ENCODE measurements at regions not wholly inside any gene's neighbourhood (a gene's known extent, or its start where the extent isn't known, plus 50 kb on each side); places are given as distances from the start of the nearest gene placed in this dataset.
A peak's percentile ranks its signal among the peaks of the same experiment; 100 is the strongest.

DNA sequence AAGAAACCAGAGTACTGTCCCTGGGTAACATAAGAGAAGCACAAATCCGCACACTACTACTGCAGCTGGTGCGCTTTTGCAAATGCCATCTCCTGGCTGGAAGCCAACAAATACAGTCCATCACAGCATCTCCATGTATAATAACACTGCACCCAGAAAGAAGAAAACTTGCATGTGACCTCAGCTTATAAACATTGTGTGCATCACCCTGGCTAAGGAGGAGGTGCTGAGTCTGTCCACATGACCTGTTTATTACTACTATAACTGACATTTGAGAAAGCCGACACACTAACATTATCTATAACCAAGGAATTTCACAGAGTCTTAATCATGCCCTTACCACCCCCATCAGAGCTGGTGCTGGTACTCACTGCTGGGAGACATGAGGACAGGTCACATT, 516.8 kb downstream of the CFAP47 start:
- Histone ChIP-seq H3K36me3 (ENCODE audit: control insufficient read depth in 4 of 4, insufficient read depth in 4 of 4, low read length in 4 of 4) (no peaks in the 10 kb centered on the region), H3K9me3 (ENCODE audit: control insufficient read depth in 4 of 4, insufficient read depth in 3 of 4, low read length in 3 of 4) (peaks cover 0 to 3% (median 0%) of the 10 kb centered on the region in 4 donors), H3K9ac (ENCODE audit: insufficient read depth in 1 of 2, low read length in 2 of 2) (no peak overlapping the region), H3K27ac (ENCODE audit: low read depth in 1 of 2, low read length in 1 of 2) (no peak overlapping the region), H3K27me3 (ENCODE audit: control insufficient read depth in 3 of 3, insufficient read depth in 3 of 3, low read length in 2 of 3) (peaks cover 0 to 2% (median 0%) of the 10 kb centered on the region in 3 donors), H3K4me1 (ENCODE audit: control insufficient read depth in 5 of 5, insufficient read depth in 5 of 5, low read length in 5 of 5) (no peaks in the 10 kb centered on the region), H3K4me3 (no peak overlapping the region)
- ATAC-seq (ENCODE audit: insufficient read depth, low FRiP score) (no peak), DNase-seq (no peak)
- 84 to 95% methylated on average over 3 of the region's 3 CpGs for WGBS, 2 donors
- TF ChIP-seq, protein P1, sequence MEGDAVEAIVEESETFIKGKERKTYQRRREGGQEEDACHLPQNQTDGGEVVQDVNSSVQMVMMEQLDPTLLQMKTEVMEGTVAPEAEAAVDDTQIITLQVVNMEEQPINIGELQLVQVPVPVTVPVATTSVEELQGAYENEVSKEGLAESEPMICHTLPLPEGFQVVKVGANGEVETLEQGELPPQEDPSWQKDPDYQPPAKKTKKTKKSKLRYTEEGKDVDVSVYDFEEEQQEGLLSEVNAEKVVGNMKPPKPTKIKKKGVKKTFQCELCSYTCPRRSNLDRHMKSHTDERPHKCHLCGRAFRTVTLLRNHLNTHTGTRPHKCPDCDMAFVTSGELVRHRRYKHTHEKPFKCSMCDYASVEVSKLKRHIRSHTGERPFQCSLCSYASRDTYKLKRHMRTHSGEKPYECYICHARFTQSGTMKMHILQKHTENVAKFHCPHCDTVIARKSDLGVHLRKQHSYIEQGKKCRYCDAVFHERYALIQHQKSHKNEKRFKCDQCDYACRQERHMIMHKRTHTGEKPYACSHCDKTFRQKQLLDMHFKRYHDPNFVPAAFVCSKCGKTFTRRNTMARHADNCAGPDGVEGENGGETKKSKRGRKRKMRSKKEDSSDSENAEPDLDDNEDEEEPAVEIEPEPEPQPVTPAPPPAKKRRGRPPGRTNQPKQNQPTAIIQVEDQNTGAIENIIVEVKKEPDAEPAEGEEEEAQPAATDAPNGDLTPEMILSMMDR (IDR thresholded peaks at IDR 0.05; ENCODE audit: control extremely low read depth, extremely low read depth): no peak

DNA sequence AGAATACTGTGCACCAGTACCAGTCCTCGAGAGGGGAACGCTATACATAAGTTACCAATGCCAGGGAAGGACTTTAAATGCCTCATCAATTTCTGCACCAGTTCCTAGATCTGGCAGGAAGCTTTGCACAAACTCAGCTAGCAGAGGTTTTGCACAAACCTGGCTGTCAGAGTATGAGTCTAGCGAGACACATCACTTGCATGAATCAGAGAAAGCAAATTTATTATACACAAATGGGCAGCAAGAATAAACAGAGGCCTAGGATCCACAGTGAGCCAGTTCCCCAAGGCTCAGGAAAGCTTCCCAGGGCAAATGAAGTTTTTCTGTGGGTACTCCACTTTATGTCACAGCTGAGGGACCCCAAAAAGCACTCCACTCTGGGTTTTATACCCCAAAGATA, 523.5 kb downstream of the CFAP47 start:
- ATAC-seq (ENCODE audit: insufficient read depth, low FRiP score): no peak

DNA sequence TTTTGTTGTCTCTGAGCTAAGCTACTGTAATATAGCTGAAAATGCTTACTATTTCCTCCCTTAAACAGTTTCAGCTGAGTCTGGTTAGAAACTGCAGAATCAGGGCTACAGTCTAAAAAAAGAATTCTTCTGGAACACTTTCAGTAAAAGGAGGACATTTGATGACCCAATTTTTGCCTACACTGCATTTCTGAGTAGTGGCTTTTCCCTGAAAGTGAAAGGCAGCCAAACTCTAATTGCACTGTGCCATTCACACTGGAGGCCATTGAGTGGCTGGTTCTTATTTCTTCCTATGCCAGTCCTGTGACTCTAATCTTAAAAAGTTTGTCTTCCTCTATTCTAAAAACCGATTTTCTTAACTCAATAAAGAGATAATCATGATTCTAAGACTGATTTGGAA, 526.0 kb downstream of the CFAP47 start:
- DNase-seq: peak in 2 of 3 donors; percentile 18 to 61
- Histone ChIP-seq H3K9me3 (ENCODE audit: control insufficient read depth in 4 of 4, insufficient read depth in 3 of 4, low read length in 3 of 4) (peaks cover 0 to 5% (median 0%) of the 10 kb centered on the region in 4 donors), H3K27ac (ENCODE audit: low read depth in 1 of 2, low read length in 1 of 2) (no peak overlapping the region), H3K9ac (ENCODE audit: insufficient read depth in 1 of 2, low read length in 2 of 2) (no peak overlapping the region), H3K27me3 (ENCODE audit: control insufficient read depth in 3 of 3, insufficient read depth in 3 of 3, low read length in 2 of 3) (peaks cover 0 to 2% (median 0%) of the 10 kb centered on the region in 3 donors), H3K4me1 (ENCODE audit: control insufficient read depth in 5 of 5, insufficient read depth in 5 of 5, low read length in 5 of 5) (peaks cover 0 to 4% (median 0%) of the 10 kb centered on the region in 5 donors), H3K4me3 (no peak overlapping the region), H3K36me3 (ENCODE audit: control insufficient read depth in 4 of 4, insufficient read depth in 4 of 4, low read length in 4 of 4) (no peaks in the 10 kb centered on the region)
- TF ChIP-seq, protein P1 (IDR thresholded peaks at IDR 0.05; ENCODE audit: control extremely low read depth, extremely low read depth): no peak
- no peak for ATAC-seq (ENCODE audit: insufficient read depth, low FRiP score)
- 18 to 57% methylated on average over 1 of the region's 1 CpG for WGBS, 2 donors

More for the DNA sequence above, 523.5 kb downstream of the CFAP47 start:
- no peaks in the 10 kb centered on the region for H3K36me3 ChIP-seq (ENCODE audit: control insufficient read depth in 4 of 4, insufficient read depth in 4 of 4, low read length in 4 of 4)
- H3K27ac ChIP-seq (ENCODE audit: low read depth in 1 of 2, low read length in 1 of 2): no peak overlapping the region
- H3K4me3 ChIP-seq: no peak overlapping the region
- no peak for DNase-seq
- peaks cover 0 to 2% (median 0%) of the 10 kb centered on the region in 3 donors for H3K27me3 ChIP-seq (ENCODE audit: control insufficient read depth in 3 of 3, insufficient read depth in 3 of 3, low read length in 2 of 3)
- no peak overlapping the region for H3K9ac ChIP-seq (ENCODE audit: insufficient read depth in 1 of 2, low read length in 2 of 2)
- TF ChIP-seq, protein P1 (IDR thresholded peaks at IDR 0.05; ENCODE audit: control extremely low read depth, extremely low read depth): no peak
- no peaks in the 10 kb centered on the region for H3K9me3 ChIP-seq (ENCODE audit: control insufficient read depth in 4 of 4, insufficient read depth in 3 of 4, low read length in 3 of 4)
- peaks cover 0 to 4% (median 0%) of the 10 kb centered on the region in 5 donors for H3K4me1 ChIP-seq (ENCODE audit: control insufficient read depth in 5 of 5, insufficient read depth in 5 of 5, low read length in 5 of 5)
- WGBS, 2 donors: 72 to 73% methylated on average over 3 of the region's 3 CpGs

DNA sequence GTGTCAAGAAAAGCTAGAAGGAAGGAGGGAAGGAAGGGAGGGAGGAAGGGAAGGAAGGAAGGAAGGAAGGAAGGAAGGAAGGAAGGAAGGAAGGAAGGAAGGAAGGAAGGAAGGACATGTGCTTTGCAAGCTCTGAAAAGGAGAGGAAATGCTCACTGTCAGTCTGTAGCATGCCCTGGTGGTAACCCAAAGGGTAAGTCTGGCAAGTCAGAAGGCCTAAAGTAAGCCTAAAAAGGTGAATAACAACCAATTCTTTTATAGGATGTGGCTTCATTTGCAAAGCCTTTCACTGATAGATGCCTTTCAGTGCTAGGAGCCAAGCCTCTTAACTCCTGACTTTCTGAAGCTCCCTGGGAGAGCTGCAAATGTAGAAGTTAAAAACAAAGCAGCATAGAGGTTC, 542.6 kb downstream of the CFAP47 start:
- H3K36me3 ChIP-seq (ENCODE audit: control insufficient read depth in 4 of 4, insufficient read depth in 4 of 4, low read length in 4 of 4): no peaks in the 10 kb centered on the region
- TF ChIP-seq, protein P1 (IDR thresholded peaks at IDR 0.05; ENCODE audit: control extremely low read depth, extremely low read depth): no peak
- H3K27me3 ChIP-seq (ENCODE audit: control insufficient read depth in 3 of 3, insufficient read depth in 3 of 3, low read length in 2 of 3): peaks cover 0 to 3% (median 0%) of the 10 kb centered on the region in 3 donors
- H3K4me1 ChIP-seq (ENCODE audit: control insufficient read depth in 5 of 5, insufficient read depth in 5 of 5, low read length in 5 of 5): no peaks in the 10 kb centered on the region
- no peak overlapping the region for H3K4me3 ChIP-seq
- ATAC-seq (ENCODE audit: insufficient read depth, low FRiP score): no peak
- H3K9ac ChIP-seq (ENCODE audit: insufficient read depth in 1 of 2, low read length in 2 of 2): no peak overlapping the region
- H3K27ac ChIP-seq (ENCODE audit: low read depth in 1 of 2, low read length in 1 of 2): no peak overlapping the region
- no peak for DNase-seq
- no peaks in the 10 kb centered on the region for H3K9me3 ChIP-seq (ENCODE audit: control insufficient read depth in 4 of 4, insufficient read depth in 3 of 4, low read length in 3 of 4)
